GM18870 (cell line): ENCODE measurements at regions not wholly inside any gene's neighbourhood (a gene's known extent, or its start where the extent isn't known, plus 50 kb on each side); places are given as distances from the start of the nearest gene placed in this dataset.

Experiments used
- ATAC-seq: cut with Tn5 transposase; IDR thresholded peaks from one replicate; pipeline ENCODE4 v1.9.1; 2021; ENCODE audit warnings: moderate library complexity; ENCODE audit not compliant: unreplicated experiment

DNA sequence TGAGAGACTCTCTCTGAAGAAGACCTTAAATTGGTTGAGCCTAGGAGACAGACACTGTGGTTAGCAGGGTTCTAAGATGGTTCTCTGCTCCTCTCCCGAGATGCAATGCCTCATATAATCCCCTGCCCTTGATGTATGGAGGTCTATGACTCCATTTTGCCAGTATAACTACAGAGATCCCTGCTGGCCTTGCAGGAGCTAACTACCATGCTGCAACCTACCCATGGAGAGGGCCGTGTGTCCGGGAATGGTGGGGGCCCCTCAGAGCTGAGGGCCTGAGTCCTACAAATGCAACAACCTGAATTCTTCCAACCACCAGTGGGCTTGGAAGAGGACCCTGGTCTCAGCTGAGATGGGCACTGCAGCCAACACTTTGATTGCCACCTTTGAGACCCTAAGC, 388.0 kb downstream of the SETD4 start:
- no peak for ATAC-seq

DNA sequence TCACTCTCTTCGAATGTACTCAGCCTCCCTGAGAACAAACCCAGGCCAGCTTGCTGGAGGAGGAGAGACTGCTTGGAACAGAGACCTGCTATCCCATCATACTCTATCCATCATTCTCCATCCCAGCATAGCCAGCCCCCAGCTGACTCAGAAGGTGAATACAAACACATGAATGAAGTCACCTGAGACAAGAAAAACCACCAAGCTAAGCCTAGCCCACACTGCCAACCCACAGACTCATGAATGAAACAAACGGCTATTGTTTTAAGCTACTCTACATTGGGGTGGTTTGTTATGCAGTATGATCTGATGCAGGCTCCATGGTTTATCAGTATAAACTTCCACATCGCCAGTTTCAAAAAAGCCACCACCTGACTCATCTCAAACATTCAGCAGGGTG, 395.6 kb downstream of the SETD4 start:
- ATAC-seq = no peak

DNA sequence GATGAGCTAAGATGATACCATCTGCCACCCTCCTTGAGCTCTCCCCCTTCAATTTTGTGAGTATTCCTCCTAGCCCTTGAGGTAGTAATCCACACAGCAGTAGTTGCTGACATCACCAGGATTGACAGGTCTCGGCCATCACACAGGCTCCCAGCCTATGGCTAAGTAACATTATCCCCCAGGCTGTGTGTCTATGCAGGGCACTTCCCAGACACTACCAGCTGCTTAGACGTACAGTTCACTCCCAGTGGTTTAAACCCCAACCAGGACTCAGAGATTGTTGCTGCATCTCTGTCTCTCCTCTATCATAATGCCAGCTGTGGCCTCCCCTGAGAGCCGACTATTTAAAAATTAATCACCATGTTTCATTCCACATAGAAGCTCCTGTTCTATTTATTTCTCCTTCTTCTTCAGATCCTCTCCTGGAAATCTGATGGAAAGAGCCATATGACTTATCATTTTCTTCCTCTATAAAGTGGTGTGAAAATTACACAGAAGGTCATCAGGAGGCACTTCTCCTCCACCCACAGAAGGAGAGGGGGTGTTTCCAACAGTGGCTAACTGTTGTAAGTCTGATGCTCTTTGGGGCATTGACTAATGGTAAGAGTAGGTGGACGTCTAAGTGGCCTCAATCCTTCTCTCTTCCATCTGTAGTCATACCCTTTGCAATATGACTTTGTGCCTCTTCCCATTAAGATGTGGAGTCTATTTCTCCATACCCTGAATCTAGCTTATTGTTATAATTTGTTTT, 396.3 kb downstream of the SETD4 start:
- no peak for ATAC-seq

DNA sequence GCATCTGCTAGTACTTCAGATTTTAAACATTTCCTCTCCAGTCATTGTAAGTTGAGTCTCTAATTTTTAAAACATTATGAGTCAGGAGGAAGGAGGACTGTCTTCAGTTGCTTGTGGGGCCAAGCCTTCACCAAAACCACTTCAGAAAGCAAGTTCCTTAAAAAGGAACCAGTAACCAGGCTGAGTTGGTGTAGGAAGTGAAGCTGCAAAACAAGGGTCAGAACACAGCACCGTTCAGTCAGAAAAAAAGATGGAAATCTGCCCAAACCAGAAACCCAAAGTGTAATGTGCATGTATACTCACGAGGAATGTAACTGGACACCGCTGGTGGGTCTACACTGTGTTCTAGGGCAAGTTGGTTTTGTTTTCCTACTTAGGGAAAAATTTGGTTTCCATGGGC, 402.1 kb downstream of the SETD4 start:
- ATAC-seq = no peak

DNA sequence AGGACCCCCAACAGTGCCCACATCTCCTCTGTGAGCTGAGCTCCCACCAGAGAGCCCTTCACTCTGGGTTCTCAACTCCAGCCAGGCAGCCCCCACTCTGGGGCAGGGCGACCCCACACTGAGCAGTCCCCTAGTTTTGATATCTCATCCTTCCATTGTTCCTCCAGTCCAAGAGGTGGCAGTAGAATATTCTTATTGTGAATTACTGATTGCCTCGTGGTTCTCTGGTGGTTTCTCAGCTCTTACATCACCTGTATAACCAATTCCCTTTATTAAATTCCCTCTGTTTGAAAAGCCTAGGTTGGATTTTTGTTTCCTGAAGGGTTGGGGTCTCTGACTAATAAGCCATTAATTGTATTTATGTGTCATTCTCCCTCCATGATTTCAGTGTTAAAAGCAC, 407.5 kb downstream of the SETD4 start:
- no peak for ATAC-seq

DNA sequence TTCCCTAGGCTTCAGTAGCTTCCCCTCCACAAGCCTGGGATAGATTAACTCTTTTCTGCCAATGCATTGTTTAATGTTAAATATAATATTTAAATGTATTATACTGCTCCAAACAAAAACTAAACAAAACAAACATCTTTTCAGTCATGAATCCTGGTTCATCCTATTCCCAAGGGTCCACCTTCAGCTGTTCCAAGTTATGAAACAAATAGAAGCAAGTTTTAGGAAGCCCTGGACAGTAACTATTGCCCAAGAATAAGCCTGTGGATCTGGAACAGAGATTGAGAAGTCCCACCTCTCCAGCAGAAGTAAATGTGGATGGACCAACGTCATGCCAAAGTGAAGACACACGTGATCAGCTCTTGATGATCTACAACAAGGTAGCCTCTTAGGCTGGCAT, 408.1 kb downstream of the SETD4 start:
- no peak for ATAC-seq

DNA sequence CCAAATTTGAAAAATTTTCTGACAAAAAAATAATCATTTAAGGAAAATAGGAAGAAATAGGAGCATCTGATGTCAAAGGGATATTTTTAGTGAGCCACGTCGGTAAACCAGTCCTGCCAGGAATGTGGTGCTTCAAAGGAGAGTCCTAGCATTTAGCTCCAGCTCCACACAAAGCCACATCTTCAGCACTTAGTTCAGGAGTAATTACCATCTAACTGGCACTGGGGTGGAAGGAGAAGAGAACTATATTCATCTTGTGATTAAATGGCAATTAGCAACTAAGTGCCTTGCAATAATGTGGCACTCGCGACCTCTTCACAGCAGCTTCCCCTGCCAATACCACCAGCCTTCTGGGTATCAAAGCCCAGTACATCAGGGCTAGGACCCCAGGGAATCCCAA, 409.1 kb downstream of the SETD4 start:
- ATAC-seq = no peak

DNA sequence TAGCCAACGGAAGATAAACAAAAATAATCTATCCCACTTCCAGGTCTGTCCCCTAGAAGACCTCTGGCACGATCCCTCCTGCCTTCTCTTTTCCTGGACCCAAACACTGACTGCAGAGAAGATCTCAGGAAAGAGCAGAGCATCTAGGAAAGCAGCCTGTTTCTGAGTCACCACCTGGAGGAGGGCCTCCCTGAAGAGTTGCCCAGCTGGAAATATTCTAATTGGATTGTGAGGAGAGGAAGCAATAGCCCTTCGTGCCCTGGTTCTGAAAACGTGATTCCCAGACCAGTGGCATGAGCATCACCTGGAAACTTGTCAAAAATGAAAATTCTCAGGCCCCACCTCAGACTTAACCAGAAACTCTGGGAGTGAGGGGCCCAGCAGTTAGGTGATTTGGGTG, 411.1 kb downstream of the SETD4 start:
- ATAC-seq = no peak

DNA sequence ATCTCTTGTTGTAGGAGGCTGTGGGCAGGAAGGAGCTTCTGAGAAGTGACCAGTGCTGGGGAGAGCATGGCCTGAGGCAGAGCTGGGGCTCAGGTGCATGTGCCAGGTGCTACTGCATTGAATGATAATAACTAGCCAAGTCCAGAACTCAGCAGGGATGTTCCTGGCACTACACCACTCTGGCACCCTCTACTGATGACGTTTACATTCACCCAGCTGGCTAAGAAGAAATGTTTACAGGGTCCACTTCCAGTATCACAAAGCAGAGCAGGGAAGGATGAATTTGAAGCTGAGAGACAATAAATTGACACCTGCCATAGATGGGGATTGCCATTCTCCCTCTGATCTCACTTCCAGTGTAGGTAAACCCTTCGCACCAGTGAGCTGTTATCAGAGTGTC, 411.8 kb downstream of the SETD4 start:
- ATAC-seq = no peak

DNA sequence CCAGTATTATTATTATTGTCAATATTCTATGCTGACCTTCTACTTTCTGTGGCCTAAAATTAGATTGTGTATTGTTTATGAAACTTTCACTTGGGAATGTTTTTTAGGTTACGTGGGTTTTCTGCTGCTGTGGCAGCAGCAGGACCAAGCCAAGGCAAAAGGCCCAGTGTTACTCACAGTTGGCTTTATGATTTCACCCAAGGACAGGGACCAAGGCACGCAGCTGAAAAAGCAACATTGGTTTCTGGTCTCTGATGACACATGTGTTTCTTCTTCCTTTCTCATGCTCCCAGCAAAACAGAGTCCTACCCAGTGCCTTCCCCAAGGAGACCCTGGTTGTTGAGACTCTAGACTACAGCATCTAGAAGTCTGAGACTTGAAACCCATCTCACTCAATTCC, 413.7 kb downstream of the SETD4 start:
- ATAC-seq = no peak

DNA sequence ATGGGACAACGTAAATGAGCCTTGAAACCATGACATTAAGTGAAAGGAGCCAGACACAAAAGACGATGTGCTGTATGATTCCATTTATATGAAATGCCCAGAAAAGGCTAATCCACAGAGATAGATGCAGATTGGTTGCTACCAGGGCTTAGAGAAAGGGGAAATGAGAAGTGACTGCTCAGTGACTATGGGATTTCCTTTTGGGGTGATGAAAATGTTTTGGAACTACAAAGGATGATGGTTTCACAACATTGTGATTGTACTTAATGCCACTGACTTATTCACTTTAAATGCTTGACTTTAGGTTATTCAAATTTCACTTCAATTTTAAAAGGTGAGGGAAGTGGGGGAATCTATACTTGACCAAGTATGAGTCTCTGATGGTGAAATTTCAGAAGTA, 414.3 kb downstream of the SETD4 start:
- no peak for ATAC-seq

DNA sequence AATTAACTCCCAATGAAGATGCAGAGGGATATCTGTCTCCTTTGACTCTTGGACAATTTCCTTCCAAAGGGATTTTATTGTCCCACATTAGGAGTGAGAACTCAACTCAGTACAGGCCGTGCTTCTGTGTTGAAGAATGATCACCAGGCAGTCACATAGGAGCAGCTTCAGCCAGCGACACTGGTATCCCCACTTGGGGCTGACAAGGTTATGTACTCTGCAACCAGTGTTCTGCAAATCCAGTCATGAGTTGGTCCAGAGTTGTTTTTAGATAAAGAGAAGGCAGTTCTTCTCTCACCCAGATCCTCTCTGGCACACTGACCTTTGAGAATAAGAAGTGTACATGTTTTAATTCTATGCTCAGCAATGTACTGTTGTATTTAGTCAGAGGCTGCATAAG, 415.8 kb downstream of the SETD4 start:
- ATAC-seq = no peak

DNA sequence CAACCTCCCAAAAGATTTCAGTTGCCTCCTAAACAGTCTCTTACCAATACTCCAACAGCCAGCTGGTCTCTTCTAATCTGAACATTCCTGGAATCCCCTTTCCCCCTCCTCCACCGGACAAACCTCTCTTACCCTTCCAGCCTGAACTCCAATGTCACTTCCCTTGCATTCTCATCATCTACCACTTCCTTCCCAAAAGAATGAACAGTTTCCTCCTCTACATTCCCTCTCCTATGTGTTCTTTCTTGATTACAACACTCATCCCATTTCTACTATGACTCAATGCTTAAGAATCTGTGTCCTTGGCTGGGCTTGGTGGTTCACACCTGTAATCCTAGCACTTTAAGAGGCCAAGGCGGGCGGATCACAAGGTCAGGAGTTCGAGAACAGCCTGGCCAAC, 417.1 kb downstream of the SETD4 start:
- no peak for ATAC-seq

DNA sequence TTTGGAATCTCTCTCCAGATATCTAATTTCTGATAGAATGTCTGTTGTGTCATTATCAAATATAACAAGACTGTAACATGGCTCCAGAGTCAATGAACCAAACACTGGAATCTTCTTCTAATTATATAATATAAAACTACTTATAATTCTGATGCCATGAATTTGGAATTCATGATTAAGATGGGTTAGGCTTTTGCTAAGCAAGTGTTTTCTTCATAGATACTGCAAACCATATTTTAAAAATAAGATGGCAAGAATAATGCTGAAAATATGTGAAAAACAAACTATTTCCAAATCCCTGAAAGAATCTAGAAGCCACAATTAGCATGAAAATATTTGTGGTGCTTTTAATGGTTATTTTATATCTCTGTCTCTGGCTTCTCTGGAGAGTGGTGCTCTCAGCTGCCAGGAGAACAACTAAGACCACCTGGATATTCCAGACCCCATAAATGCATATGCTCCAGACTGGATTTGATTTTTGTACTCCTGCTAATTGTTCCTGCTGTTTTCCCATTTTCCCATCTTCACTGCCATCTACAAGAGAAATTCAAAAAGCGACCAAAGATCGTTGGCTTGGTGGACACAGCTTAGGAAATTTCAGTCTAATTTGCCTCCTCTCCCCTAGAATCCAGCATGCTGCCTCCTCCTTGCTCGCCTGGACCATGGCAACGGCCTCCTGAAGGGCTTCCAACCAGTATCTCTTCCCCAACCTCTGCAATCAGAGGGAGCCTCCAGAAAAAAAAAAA, 418.9 kb downstream of the SETD4 start:
- ATAC-seq = no peak

DNA sequence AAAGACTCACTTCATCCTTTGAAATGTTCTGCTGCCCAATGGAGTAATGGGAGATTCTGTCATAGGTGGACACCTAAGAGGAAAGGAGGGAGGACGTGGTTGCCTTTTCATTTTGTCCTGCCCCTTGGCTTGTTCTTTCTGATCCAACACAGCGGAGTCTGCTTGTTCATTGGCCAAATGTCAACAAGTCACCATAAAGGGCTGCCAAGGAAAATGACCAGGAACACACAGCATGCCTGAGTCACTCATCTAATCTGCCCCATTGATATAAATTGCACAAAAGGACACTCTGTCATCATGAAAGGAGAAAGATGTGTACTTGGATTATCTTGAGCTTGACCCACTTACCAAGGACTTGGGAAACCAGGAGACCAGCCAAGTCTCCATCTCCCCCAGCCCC, 422.9 kb downstream of the SETD4 start:
- no peak for ATAC-seq

DNA sequence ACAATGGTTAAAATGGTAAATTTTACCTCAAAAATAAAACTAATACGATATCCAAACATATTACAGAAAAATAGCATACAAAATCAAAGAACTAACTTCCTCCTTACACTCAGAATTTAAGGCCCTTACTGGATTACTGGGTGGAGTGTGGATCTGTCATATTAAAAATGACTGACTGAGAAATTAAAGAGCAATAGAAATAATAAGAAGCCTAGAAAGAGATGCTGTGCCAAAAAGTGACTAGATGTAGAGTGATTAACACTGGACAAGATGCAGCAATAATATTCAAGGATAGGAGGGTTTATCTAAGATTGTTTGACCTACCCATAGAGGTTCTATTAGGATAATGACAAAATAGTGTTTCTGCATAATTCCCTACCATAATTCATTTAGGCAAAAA, 424.3 kb downstream of the SETD4 start:
- ATAC-seq = no peak

DNA sequence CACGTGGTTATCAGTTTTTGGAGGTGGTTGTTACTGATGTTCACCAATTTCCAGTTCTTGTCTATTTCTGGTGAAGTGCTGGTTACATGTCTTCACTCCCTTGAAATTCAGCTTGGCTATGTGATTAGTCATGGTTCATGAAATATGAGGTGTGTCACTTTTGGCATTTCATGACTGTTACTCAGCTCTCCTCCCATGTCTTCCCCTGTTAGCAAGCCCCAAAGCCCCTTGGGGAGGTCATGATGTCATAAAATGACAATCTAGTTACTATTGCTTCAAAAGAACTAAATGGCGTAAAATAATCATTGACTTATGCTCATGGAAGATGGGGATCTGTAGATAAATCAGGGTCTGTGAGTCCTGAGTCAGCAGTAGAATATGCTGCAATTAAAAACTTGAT, 425.1 kb downstream of the SETD4 start:
- ATAC-seq = no peak

DNA sequence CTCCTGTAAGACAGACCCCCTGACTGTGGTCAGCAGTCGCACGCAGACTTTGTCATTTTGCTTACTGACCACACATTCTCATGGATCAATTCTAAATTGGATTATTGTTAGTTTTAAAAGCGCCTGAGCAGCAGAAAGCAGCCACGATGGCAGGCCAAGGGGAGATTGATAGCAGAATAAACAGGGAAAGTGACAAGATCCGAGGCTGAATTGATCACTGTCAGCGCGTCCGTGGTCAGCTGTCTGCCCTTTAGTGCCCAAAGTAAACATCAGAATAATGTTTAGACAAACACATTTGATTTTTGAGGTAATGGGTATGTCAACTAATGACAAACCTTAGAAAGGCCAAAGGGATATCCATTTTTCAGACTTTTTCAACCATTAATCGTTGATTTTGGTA, 426.8 kb downstream of the SETD4 start:
- no peak for ATAC-seq

DNA sequence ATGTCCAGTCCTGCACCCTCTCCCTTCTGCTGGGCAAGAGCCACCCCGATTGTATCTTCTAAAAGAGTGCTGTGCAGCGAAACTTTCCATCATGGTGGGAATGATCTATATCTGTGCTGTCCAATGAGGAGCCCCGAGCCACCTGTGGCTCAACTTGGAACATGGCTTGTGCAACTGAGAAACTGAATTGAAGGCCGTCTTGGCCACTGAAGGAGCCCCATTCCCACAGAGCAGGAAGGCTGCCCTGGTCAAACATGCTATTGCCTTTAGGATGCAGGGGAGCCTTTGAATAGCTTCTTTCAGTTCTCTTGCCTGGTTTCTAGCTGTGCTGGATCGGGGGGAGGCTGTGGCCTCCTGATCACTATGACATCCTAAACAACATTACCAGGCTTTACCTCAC, 427.6 kb downstream of the SETD4 start:
- ATAC-seq = no peak

DNA sequence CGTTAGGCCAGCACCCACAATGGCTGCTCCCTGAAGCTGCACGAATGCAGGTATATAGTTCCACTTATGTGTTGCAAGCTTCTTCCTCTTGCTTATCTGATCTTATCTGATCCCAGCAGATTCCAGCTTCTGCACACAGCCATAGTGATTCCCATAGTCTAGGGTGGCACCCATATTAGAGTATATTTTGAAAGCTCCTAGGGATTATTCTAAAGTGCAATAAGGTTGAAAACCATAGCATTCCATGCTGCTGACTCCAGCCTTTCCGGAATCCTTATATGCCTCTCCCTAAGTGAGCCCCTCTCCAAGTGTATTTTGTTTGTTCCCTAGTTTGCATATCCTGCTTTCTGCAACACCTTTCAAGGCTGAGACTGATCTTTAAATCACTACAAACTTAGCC, 432.0 kb downstream of the SETD4 start:
- no peak for ATAC-seq

DNA sequence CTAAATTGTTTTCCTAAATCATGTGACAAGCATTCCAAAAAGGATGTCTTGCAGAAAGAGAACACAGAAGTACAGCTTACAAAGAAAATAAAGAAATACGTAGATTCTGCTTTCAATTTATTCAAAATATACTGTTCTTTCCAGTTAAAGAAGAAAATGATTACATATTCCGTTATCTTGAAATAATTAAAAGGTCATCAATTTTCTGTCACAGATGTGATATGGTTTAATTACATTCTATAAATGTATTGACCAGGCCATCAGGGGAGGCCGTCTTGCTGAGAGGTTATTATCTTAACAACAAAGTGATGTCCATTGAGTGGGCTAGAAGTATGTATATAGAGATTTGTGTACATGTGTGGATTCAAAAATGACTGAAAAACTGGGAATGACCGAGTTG, 432.9 kb downstream of the SETD4 start:
- no peak for ATAC-seq

DNA sequence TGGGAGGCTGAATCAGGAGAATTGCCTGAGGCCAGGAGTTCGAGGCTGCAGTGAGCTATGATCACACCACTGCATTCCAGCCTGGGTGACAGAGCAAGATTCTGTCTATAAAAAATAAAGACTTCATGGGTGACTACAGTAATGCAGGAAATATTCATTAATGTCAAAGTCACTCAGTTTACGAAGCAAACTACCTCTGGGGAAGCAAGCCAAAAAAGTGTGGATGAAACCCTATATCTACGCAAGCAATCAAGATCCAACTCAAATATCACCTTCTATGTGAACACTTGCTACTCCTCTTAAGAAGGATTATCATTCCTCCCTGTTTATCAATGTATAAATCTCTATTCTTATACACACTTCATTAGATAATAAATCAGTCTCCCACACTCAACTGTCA, 434.8 kb downstream of the SETD4 start:
- ATAC-seq = no peak

DNA sequence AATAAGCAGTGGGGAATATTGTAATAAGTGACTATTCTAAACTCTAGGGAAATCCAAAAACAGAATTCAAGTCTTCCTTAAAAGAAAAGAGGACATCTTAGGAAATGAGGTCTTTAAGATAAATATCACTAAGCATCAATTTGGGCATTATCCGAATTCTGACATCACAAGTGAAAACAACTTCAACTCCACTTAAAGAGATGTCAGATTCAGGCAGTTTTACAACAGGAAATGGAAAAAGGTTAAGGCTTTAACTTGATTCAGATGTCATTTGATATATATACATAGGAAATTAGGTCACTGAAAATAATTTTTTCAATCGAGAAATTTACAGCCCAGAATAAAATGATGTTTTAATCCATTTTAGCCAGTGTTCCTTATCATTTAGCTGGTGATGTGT, 435.4 kb downstream of the SETD4 start:
- ATAC-seq = no peak
